A549 (cell line): ENCODE measurements at regions not wholly inside any gene's neighbourhood (a gene's known extent, or its start where the extent isn't known, plus 50 kb on each side); places are given as distances from the start of the nearest gene placed in this dataset.

Experiments
- ATAC-seq, 2 experiments: fragments of 200-7000 bp in 1 of 2; fragments of >200 bp in 1 of 2; cut with Nextera tagmentation in 1 of 2; cut with Tn5 transposase in 1 of 2; 3 replicates each; pipeline versions ENCODE4 v1.8.0 to v1.9.1; 2018 to 2020; ENCODE audit warnings: mild to moderate bottlenecking in 1 of 2, moderate library complexity in 1 of 2
- CTCF ChIA-PET: fragments of 300-600 bp; sonication (Branson Sonifier 250); formaldehyde crosslinking; extraction: SDS; loops from one replicate; lab custom pipeline; 2021; ENCODE audit warnings: antibody characterized with exemption, inconsistent platforms; lab: Yijun Ruan, JAX
- POLR2A ChIA-PET: fragments of 350-600 bp; formaldehyde crosslinking; extraction: SDS; loops from one replicate; lab custom pipeline; 2021; ENCODE audit warnings: antibody characterized with exemption, inconsistent platforms; lab: Yijun Ruan, JAX
- DNase-seq, 2 experiments: peaks; one replicate each; pipeline versions ENCODE4 v3.0.0 to v3.0.0-alpha.2; 2011 to 2016; ENCODE audit warnings: low read depth in 1 of 2, low spot score in 1 of 2
- FAIRE-seq: peaks from 2 replicates; lab custom pipeline; 2011; peaks lifted over from hg19 to GRCh38; lab: Jason Lieb, UNC
- H3K27ac ChIP-seq, 2 experiments: fragments of >200 bp; sonication (Bioruptor Twin); formaldehyde crosslinking; 3 replicates each; pipeline ENCODE4 v1.5.1; 2016 to 2017
- H3K4me1 ChIP-seq: fragments of >200 bp; sonication (Bioruptor Twin); formaldehyde crosslinking; 3 replicates; pipeline ENCODE4 v1.6.1; 2016
- H3K4me2 ChIP-seq: fragments of >200 bp; sonication (Bioruptor Twin); formaldehyde crosslinking; 3 replicates; pipeline ENCODE4 v1.6.1; 2016
- H3K4me3 ChIP-seq: fragments of >200 bp; sonication (Bioruptor Twin); formaldehyde crosslinking; 3 replicates; pipeline ENCODE4 v1.5.1; 2016
- H3K9me3 ChIP-seq: fragments of >200 bp; sonication (Bioruptor Twin); formaldehyde crosslinking; 3 replicates; pipeline ENCODE4 v1.6.1; 2016
- ATOH8 ChIP-seq: fragments of 250-450 bp; sonication (Bioruptor Pico); IDR thresholded peaks from 2 replicates; pipeline ENCODE4 v1.5.0; 2020; ENCODE audit warnings: low read depth, mild to moderate bottlenecking, moderate library complexity
- BCL3 ChIP-seq: fragments of >200 bp; sonication (Bioruptor Twin); formaldehyde crosslinking; IDR thresholded peaks from 3 replicates; pipeline ENCODE4 v1.6.1; 2016
- BHLHE40 ChIP-seq: IDR thresholded peaks from 2 replicates; pipeline ENCODE4 v1.6.1; 2012; ENCODE audit warnings: low read depth, low read length, inconsistent platforms
- CBX2 ChIP-seq: fragments of 200-600 bp; sonication (generic); IDR thresholded peaks from 2 replicates; pipeline ENCODE4 v1.6.1; 2016; ENCODE audit warnings: low read depth, mild to moderate bottlenecking, borderline replicate concordance
- CHD2 ChIP-seq: fragments of 150-350 bp; IDR thresholded peaks from 2 replicates; pipeline ENCODE4 v1.6.1; 2014; ENCODE audit warnings: low read length; ENCODE audit not compliant: partially characterized antibody
- CTCF ChIP-seq: fragments of >200 bp; sonication (Bioruptor Twin); formaldehyde crosslinking; IDR thresholded peaks from 3 replicates; pipeline ENCODE4 v1.5.1; 2016
- EHMT2 ChIP-seq: fragments of 200-600 bp; sonication (generic); IDR thresholded peaks from 2 replicates; pipeline ENCODE4 v1.6.1; 2016; ENCODE audit warnings: antibody characterized with exemption, low read depth, mild to moderate bottlenecking, moderate library complexity
- EP300 ChIP-seq, 2 experiments: fragments of >200 bp; sonication (Bioruptor Twin); formaldehyde crosslinking; IDR thresholded peaks; 2 replicates in 1 of 2; 3 replicates in 1 of 2; pipeline ENCODE4 v1.6.1; 2016 to 2017
- FOSB ChIP-seq: fragments of 250-450 bp; sonication (Bioruptor Pico); IDR thresholded peaks from 2 replicates; pipeline ENCODE4 v1.5.0; 2020; ENCODE audit warnings: mild to moderate bottlenecking, moderate library complexity
- FOSL2 ChIP-seq, 2 experiments: fragments of 450-650 bp in 1 of 2; fragments of >200 bp in 1 of 2; sonication (Bioruptor Twin) in 1 of 2; formaldehyde crosslinking; IDR thresholded peaks; 2 replicates each; pipeline versions ENCODE4 v1.5.0 to v1.6.1; 2016 to 2020; ENCODE audit warnings: mild to moderate bottlenecking in 1 of 2, moderate library complexity in 1 of 2
- HEYL ChIP-seq: fragments of 250-450 bp; sonication (Bioruptor Pico); IDR thresholded peaks from 2 replicates; pipeline ENCODE4 v1.8.0; 2021; ENCODE audit warnings: mild to moderate bottlenecking, moderate library complexity
- JUNB ChIP-seq: fragments of >200 bp; sonication (Bioruptor Twin); formaldehyde crosslinking; IDR thresholded peaks from 2 replicates; pipeline ENCODE4 v1.6.1; 2016
- MAFK ChIP-seq: fragments of 450-650 bp; IDR thresholded peaks from 2 replicates; pipeline ENCODE4 v1.6.1; 2014; ENCODE audit not compliant: partially characterized antibody
- MAX ChIP-seq: IDR thresholded peaks from 2 replicates; pipeline ENCODE4 v1.6.1; 2012
- MYC ChIP-seq: IDR thresholded peaks from 2 replicates; pipeline ENCODE4 v1.6.1; 2012; ENCODE audit warnings: mild to moderate bottlenecking, inconsistent platforms, low read length, improper control_type of control experiment, borderline replicate concordance
- NPAS2 ChIP-seq: fragments of 250-450 bp; sonication (Bioruptor Pico); IDR thresholded peaks from 2 replicates; pipeline ENCODE4 v1.8.0; 2022; ENCODE audit warnings: mild to moderate bottlenecking, moderate library complexity, borderline replicate concordance
- PBX3 ChIP-seq: IDR thresholded peaks from 2 replicates; pipeline ENCODE4 v1.6.1; 2012
- PHF8 ChIP-seq: fragments of 200-600 bp; sonication (generic); IDR thresholded peaks from 2 replicates; pipeline ENCODE4 v1.6.1; 2016; ENCODE audit warnings: low read depth, mild to moderate bottlenecking, antibody characterized with exemption, moderate library complexity, borderline replicate concordance
- RAD21 ChIP-seq, 2 experiments: fragments of >200 bp in 1 of 2; sonication (Bioruptor Twin) in 1 of 2; formaldehyde crosslinking in 1 of 2; IDR thresholded peaks in 1 of 2; conservative IDR thresholded peaks in 1 of 2; 2 replicates in 1 of 2; 3 replicates in 1 of 2; pipeline ENCODE4 v1.6.1; 2012 to 2018; ENCODE audit warnings: inconsistent platforms in 1 of 2
- RARB ChIP-seq: fragments of 250-450 bp; sonication (Bioruptor Pico); IDR thresholded peaks from 2 replicates; pipeline ENCODE4 v1.8.0; 2021; ENCODE audit warnings: mild to moderate bottlenecking, moderate library complexity
- RFX5 ChIP-seq: fragments of 450-650 bp; IDR thresholded peaks from 2 replicates; pipeline ENCODE4 v1.7.1; 2014; ENCODE audit warnings: antibody characterized with exemption, mild to moderate bottlenecking, moderate library complexity
- RNF2 ChIP-seq: fragments of 200-600 bp; sonication (generic); IDR thresholded peaks from 2 replicates; pipeline ENCODE4 v1.6.1; 2016; ENCODE audit warnings: low read depth, mild to moderate bottlenecking, antibody characterized with exemption, moderate library complexity, borderline replicate concordance
- TP53 ChIP-seq: fragments of 250-450 bp; sonication (Bioruptor Pico); IDR thresholded peaks from 2 replicates; pipeline ENCODE4 v1.5.0; 2021; ENCODE audit warnings: mild to moderate bottlenecking, moderate library complexity
- ZFP36 ChIP-seq: fragments of 450-650 bp; IDR thresholded peaks from 2 replicates; pipeline ENCODE4 v1.6.1; 2014; ENCODE audit warnings: borderline replicate concordance; ENCODE audit not compliant: partially characterized antibody
- ZNF302 ChIP-seq: fragments of 250-450 bp; sonication (Bioruptor Pico); IDR thresholded peaks from 2 replicates; pipeline ENCODE4 v1.9.0; 2021; ENCODE audit warnings: inconsistent platforms, mild to moderate bottlenecking, moderate library complexity
- ZSCAN20 ChIP-seq: fragments of 250-450 bp; sonication (Bioruptor Pico); IDR thresholded peaks from 2 replicates; pipeline ENCODE4 v1.8.0; 2022; ENCODE audit warnings: mild to moderate bottlenecking, moderate library complexity
- WGBS: methylation state at CpG from one replicate; pipeline ENCODE4 v1.1.6; 2017; ENCODE audit errors: missing lambda C conversion rate; 5-methylcytosine and 5-hydroxymethylcytosine counted together

- no peak for TF ChIP-seq RFX5
- no peak for TF ChIP-seq BCL3
- no peak for TF ChIP-seq PHF8
- no peaks in the 10 kb centered on the region for H3K4me1 ChIP-seq
- 81% methylated on average over 3 of the region's 3 CpGs for WGBS
- FAIRE-seq (peak; percentile 49), ATAC-seq (no peak), DNase-seq (no peak)
- no peak overlapping the region for H3K4me2 ChIP-seq
- H3K4me3 ChIP-seq = no peak overlapping the region
- H3K27ac ChIP-seq = no peak overlapping the region
- CTCF ChIA-PET = no interaction called here
- no peaks in the 10 kb centered on the region for H3K9me3 ChIP-seq
- POLR2A ChIA-PET = no interaction called here
These were observed 88.8 kb upstream of the PLS3 start for GRCh38 chrX:115472131-115472530.

GRCh38 chrX:115486510-115486909, 74.5 kb upstream of the PLS3 start:
- no peaks in the 10 kb centered on the region for H3K9me3 ChIP-seq
- H3K27ac ChIP-seq = no peak overlapping the region
- no peak overlapping the region for H3K4me2 ChIP-seq
- ATAC-seq = no peak
- H3K4me1 ChIP-seq = no peaks in the 10 kb centered on the region
- no peak for DNase-seq
- no peak for FAIRE-seq
- ChIA-PET POLR2A (no interaction called here), CTCF (no interaction called here)
- H3K4me3 ChIP-seq = no peak overlapping the region
- TF ChIP-seq NPAS2 (CRISPR knock-in tag) (no peak), RAD21 (conservative IDR thresholded peaks at IDR 0.05 in 1 of 2, IDR thresholded peaks at IDR 0.05 in 1 of 2) (no peak), HEYL (no peak), EHMT2 (no peak), ATOH8 (CRISPR knock-in tag) (no peak), TP53 (CRISPR knock-in tag) (no peak), RNF2 (no peak), CTCF (no peak), ZFP36 (no peak), FOSB (CRISPR knock-in tag) (no peak), FOSL2 (IDR thresholded peaks at IDR 0.05) (no peak), FOSL2 (CRISPR knock-in tag; IDR thresholded peaks at IDR 0.05) (no peak), ZNF302 (no peak), JUNB (no peak), CBX2 (no peak), RARB (CRISPR knock-in tag) (no peak), MAX (no peak), MYC (no peak)
- 48% methylated on average over 3 of the region's 3 CpGs for WGBS

GRCh38 chrX:115487608-115488007, 73.4 kb upstream of the PLS3 start:
- CTCF ChIA-PET = no interaction called here
- Histone ChIP-seq H3K27ac (no peak overlapping the region), H3K9me3 (no peaks in the 10 kb centered on the region), H3K4me1 (no peaks in the 10 kb centered on the region), H3K4me3 (no peak overlapping the region), H3K4me2 (no peak overlapping the region)
- ATAC-seq (no peak), FAIRE-seq (no peak), DNase-seq (no peak)
- POLR2A ChIA-PET = no interaction called here
- no peak for TF ChIP-seq EP300 (IDR thresholded peaks at IDR 0.05)
- TF ChIP-seq PBX3 = no peak
- TF ChIP-seq MAFK = no peak
- TF ChIP-seq ZFP36 = no peak
- TF ChIP-seq CHD2 = no peak
- no peak for TF ChIP-seq ZSCAN20 (CRISPR knock-in tag)
- no peak for TF ChIP-seq BHLHE40
